HG03139 (cell line): ENCODE measurements at regions not wholly inside any gene's neighbourhood (a gene's known extent, or its start where the extent isn't known, plus 50 kb on each side); places are given as distances from the start of the nearest gene placed in this dataset.
"Not testable (repeated sequence)": the region's sequence is repeated elsewhere in the genome, so short reads cannot be mapped to it uniquely, and the experiment has no call there.

Source experiments
- ATAC-seq: cut with Tn5 transposase; IDR thresholded peaks from one replicate; pipeline ENCODE4 v1.9.1; 2021; ENCODE audit not compliant: unreplicated experiment

DNA sequence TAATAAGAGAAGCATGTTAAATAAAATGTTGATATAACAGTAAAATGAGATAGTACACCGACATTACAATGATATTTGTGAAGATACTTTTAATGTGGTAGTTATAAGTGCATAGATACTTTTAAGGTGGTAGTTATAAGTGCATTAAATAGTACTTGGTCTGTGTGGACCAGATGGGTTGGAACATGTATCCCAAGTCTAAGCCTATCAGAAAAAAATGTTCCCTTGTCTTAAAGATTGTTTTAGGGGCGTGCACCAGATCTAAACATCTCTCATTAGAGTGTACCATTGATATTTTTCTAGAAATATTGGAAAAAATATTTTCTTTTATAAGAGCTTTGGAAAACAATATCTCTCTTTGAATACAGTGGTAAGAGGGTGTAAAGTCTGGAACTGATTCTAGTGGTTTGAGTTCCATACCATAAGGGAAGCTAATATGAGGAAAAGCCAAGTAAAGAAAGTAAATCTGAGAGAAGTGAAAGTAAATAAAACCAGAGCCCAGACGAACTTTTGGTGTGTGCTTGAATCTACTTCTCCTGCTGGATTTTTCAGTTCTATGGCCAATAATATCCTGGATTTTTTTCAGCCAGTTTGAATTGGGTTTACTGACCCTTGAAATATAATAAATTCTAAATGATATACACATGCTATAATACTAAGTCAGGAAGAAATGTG is 175.3 kb downstream of the MBL2 start:
- ATAC-seq = no peak

DNA sequence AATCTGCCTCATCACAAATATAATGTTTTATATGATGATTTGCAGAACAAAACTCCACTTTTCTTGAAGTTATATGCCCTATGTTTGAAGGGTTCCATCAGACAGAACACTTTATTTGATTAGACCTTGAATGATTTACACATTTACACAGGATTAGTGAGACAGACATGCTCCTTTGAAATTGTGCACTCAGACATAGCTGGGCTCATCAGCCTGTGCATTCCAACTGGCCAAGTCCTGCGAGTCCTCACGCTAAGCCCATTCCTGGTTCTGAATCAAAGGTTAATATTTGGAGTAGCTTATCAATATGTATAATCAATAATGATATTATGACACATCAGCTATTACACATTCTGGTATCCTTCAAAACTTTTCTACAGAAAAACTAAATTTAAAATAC is 173.6 kb downstream of the MBL2 start:
- ATAC-seq = no peak

DNA sequence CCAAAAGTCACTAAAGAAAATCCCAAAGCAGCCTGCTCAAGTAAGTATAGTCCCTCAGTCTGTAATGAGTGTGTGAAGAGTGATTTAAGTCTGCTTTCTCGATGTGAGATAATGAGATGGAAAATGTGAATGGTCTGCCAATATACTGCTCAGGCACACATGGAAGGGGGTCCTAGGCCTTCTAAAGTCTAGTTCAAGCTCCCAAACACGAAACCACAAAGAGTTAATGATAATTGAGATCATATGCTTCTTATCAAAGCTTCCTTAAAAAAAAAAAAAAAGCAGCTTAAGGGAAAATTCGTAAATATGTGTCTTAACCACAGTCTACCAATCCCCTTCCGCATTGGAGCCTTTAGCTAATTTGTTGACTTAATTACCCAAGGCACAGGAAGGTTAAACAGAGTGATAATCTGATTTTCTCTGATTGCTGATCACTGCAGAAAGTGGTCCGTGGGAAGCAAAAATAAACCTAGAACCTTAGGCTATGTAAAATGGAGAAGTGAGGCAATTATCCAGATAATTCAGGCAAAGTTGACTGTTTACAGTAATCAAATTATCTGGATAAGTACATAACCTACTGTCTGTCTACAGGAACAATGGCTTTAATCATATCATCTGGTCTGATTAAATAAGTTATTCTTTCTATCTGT is 172.9 kb downstream of the MBL2 start:
- ATAC-seq = no peak

DNA sequence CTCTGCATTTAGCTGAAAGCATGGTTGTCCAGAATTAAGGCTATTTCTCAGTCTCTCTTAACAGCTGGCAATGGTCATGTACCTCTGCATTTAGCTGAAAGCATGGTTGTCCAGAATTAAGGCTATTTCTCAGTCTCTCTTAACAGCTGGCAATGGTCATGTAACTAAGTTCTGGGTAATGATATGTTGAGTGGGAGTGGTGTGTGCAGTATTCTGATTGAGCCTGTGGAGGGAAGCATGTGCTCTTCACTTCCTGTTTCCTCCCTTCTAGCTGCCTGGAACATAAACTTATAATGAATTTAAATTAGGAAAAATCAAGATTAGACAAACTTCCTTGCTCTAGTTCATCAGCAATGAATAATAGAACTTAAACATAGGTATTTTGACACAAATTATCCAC is 168.5 kb downstream of the MBL2 start:
- not testable (repeated sequence) for ATAC-seq

DNA sequence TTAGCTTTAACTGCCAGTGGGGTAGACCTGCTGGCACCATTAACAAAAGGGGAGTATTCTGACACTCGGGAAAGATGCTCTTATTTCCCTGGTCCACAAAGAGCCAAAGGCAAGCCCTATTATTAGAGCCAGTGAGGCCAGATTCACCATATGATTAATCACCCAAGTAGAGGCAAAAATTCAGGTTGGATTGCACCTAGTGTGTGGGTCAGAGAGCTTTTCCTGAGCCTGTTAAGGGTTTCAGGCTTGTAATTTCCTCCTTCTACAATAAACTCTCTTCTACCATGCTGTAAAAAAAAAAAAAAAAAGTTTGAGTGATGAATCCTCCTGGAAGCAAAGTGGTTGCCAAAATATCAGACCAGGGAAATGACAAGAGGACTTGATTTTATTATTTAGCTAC is 163.5 kb downstream of the MBL2 start:
- no peak for ATAC-seq

DNA sequence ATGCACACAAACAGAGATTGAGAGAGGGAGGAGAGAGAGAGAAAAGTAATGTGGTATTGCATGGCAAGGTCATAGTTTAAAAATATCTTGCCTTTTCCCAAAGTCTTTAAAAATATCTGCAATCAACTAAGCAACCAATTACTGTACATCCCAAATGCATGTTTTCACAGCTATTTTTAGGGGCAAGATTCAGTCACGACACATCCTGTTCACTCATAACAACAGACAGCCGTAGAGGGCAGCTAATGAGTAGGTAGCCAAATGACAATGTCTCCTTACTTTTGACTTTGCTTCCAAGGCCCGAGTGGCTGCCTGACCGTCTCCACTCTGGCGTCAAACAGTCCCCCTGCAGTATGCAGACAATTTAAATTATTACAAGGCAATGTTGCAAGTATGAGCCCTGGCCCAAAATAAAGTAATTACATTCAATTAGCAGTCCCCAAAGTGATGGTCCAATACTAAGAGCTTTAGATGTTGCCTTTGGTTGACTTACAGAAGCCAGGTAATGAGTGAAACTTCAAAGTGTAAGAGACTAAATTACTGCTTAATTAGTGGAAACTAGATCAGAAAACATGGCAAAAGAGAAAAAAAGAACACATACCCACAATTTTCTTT is 162.9 kb downstream of the MBL2 start:
- ATAC-seq = no peak

DNA sequence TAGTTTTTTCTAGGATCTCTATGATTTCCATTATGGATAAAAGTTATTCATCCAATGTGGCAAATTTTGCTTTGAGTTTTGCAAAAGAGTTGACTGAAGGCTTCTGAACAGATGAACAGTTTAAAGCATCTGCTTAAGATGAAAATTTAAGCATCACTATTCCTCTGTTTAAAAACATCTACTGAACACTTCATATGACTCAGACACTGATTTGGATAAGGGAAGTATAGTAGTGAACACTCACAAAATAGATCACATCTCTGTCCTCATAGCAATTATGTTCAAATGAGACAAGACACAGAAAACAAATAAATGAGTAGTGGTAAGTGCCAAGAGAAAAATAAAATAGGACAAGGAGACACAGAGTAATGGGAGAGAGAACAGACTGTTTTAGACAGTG is 157.3 kb downstream of the MBL2 start:
- ATAC-seq = no peak

DNA sequence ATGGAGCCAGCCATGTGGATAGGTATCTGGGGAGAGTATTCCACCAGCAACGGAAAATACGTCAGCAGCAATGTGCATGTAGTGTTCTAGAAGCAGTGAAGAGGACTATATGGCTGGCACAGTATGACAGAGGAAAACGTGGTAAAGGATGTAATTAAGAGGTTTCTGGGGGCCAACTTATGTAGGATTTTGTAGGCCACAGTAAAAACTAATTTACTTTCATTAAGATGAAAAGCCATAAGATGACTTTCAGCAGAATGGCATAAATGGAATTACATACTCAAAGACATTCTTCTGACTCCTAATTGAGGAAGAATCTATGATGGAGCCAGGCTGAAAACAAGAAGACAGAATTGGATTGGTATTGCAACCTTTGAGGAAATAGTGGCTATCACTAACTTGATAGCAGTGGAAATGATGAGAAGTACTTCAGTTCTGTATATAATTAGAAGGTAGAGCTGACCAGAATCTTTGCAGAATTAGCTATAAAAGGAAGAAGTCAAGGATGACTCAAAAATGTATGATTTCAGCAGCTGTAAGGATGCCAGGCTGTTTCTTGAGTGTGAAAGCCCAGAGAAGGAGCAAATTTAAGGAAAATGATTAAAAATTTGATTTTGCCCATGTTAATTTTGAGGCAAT is 156.7 kb downstream of the MBL2 start:
- ATAC-seq = no peak

DNA sequence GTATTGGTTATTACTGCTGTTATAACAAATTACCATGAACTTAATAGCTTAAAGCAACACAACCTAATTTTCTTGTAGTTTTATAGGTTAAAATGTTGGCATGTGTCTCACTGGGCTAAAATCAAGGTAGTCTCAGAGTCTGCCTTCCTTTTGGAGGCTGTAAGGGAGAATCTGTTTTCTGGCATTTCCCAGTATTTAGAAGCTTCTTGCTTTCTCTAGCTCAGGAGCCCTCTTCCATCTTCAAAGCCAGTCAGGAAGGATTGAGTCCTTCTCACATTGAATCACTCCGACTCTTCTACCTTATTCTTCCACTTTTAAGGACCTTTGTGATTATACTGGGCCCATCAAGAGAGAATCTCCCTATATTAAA is 156.2 kb downstream of the MBL2 start:
- ATAC-seq = no peak

DNA sequence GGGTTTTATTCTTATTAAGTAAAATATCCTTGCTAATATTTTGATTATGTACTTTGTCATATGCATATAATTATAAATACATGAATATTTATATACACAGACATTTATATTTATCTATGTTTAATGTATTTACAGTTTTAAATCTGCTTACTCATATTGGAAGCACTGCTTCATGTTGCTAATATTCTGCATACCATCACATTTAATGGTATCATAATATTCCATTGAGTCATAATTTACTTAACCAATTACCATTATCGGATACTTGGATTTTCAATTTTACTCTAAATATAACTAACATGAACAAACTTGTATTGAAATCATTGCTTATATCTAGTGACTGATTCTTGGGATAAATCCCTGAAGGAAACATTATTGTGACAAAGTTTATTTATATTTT is 155.2 kb downstream of the MBL2 start:
- ATAC-seq = no peak

DNA sequence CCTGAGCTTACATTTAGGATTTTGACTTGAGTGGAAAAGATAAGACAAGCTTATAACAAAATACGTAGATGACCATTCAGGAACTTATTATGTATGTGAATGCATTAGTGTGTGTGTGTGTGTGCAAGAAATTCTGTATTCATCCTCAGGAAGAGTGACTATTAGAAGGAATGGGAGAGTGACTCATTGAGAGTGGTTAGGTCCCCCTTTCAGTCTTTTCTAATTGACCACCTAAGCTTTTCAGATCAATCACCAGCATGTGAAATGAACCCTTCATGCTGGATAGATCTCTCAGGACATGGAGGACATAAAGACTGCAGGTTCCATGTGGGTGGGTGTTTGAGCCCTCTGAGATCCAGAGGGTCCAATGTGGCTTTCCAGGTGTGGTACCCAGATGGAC is 153.5 kb downstream of the MBL2 start:
- ATAC-seq = no peak

DNA sequence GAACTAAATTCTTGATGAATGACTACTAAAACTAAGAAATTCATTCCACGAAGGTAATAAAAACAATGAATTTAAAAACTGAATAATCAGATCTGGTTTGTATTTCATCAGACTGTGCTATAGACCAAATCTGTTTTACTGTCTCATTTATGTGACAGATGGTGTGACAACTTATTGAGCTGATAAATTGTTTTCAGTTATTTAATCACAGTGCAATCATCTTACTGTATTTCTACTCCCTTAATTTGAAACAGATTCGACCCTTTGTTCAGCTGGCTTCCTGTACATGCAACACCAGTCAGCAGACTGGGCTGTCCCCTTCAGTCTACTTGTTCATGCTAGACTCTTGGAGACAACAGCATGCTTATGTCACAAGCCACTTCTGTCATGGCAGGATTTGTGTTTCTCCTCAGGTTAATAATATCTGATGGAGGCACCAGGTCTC is 150.9 kb downstream of the MBL2 start:
- no peak for ATAC-seq

DNA sequence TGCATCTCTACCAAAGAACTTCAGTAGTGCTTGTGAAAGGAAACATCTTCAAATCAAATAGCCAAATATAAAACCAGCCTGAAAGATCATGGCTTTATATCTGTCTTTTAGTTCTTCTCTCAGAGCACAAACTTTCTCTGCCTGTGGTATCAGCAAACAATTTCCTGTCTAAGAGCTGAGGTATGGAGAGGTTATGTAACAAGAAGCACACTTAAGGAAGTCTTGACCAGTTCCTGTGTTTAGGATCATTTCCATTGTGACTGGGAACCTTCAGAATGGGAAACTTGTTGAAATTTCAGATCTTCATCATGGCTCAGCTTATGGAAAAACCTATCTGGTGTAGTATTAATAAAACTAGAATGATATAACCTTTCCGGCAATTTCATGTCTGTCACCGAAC is 148.8 kb downstream of the MBL2 start:
- ATAC-seq = no peak

DNA sequence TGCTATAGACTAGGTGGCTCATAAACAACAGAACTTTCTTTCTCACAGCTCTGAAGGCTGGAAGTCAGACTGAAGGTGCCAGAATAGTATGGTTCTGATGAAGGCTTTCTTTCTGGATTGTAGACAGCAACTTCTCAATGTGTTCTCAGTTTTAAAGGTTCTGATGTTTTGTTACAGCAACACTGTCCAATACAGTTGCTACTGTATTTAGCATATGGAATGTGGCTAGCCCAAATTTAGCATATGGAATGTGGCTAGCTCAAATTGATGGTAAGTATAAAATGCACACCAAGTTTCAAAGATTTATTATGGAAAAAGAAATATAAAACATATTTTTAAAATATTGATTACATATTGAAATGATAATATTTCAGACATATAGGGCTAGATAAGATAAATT is 145.3 kb downstream of the MBL2 start:
- no peak for ATAC-seq

DNA sequence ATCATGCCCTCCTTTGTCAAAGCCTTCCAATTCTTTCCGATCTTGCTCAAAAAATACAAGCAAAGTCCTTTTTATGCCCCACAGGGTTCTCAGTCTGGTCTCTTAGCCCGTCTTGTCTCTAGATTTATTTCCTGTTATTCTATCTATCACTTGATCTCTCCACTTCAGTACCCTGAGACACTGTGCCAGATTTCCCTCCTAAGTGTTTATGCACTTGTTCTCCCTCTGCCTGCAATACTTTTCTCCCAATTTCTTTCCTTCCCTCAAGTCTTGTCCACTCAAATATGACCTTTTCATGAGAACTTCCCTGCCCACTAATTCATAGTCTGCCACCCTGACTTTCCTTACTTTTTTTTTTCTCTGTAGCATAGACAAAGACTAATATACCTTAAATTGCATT is 141.4 kb downstream of the MBL2 start:
- ATAC-seq = no peak

DNA sequence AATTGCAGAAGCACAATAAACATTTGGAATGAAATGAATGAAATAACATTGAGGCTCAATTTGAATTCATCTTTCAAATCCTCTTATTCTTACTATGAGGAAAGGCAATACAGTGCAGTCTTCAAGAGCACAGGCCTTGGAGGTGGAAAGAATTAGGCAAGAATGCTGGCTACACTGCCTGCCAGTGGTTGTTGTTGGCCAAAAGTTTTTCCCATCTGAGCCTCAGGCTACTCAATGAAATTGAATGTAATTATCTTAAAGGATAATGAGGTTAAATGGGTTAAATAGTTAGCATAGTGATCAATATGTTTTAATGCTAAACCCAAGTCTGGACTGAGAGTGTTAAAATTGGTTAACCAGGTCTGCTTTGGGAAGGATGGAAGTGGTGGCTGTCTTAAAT is 140.9 kb downstream of the MBL2 start:
- no peak for ATAC-seq

DNA sequence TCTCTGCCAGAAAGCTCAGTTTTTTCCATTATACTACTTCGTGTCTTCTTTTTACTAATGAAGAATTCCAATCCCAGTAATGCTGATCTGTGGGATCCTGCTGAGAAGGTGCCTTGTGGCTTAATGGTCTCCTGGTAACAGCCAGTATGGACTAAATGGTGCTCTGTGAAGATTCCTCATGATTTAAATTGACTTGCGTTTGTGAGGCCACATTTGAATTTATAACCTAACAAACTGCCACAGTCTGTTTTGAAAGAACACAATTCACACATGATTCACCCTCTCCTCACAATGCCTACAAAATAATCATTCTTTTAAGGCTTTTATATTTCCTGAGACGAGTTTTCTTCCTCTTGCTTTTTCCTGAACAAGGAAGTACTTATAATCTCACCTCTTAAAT is 140.0 kb downstream of the MBL2 start:
- ATAC-seq = no peak

DNA sequence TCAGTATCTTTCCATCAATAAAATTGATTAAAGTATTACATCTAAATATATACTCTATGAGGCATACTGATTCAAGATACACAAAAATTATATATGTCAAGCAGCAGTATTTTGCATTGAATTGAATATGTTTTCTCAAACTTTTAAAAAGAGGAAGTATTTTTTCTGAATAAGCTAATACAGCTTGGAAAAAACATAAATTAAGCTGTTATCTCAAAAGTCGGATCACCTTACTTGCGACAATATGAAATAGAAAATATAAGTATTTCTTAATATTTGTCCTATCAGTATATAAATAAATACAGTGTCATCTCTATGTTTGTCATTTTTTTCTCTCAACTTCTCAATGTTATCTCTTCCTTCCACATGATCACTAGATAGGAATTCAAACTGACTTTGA is 139.3 kb downstream of the MBL2 start:
- ATAC-seq = no peak

DNA sequence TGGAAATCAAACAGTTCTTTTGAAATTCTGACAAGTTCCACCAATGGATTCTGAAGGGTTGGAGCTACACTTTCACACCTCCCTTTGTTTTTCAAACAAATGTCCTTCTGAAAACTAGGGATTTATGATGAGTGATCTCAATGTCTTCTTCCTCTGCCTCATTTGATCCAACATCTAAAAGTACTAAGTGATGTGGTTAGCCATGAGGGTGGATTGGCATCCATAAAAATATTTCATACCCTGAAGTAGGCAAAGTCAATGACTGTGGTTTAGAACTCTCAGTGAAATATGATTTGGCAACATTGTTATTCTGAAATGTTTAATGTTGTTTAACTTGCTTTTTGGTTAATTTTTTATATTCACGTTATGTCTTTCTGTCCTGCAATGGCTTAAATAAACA is 136.9 kb downstream of the MBL2 start:
- no peak for ATAC-seq

DNA sequence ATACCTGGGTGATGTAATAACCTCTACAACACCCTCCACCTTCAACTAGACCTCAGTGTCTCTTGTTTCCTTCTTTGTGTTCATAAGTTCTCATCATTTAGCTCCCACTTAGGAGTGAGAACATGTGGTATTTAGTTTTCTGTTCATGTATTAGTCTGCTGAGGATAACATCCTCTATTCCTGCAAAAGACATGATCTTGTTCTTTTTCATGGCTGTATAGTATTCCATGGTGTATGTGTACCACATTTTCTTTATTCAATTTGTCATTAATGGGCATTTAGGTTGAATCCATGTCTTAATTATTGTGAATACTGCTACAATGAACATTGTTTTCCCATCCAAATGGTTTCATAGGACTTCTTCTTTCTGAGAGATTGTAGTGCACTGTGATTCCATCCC is 135.7 kb downstream of the MBL2 start:
- no peak for ATAC-seq

DNA sequence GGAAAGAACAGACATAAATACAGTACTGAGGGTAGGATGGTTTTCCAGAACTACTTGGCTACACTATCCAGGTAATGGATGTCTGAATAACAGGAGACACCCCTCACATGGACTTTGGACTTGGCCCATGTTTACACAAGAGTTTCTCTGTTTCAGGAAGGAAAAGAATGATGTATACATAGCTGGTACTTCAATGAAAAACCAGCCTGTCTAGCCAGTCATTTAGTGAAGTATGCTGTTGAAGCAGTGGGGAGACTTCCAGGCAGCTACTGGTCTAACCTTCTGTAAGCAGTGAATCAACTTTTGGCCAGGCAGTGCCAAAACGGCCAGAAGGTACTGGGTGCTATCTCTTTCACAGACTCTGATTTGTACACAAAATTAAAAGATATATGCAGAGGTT is 135.0 kb downstream of the MBL2 start:
- no peak for ATAC-seq

DNA sequence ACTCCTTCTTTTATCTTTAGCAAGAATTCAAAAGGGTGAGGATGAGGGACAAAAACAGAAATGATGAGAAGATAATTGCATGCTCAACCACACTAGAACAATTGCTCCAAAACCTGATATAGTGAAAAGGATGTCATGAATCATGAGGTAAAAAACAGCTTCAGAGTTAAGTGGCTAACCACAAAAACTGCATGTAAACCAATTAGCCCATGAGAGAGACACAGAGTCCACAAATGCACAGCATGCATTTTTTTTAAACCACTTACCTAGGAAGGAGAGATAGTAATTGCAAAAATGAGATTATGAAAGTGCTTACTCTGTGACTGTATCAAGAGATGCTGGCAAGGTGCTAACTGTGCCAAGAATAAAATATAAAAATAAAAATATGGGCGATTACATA is 132.9 kb downstream of the MBL2 start:
- no peak for ATAC-seq
